ENCODE measurements at regions not wholly inside any gene's neighbourhood (a gene's known extent, or its start where the extent isn't known, plus 50 kb on each side); places are given as distances from the start of the nearest gene placed in this dataset.

- TF ChIP-seq, protein P1, sequence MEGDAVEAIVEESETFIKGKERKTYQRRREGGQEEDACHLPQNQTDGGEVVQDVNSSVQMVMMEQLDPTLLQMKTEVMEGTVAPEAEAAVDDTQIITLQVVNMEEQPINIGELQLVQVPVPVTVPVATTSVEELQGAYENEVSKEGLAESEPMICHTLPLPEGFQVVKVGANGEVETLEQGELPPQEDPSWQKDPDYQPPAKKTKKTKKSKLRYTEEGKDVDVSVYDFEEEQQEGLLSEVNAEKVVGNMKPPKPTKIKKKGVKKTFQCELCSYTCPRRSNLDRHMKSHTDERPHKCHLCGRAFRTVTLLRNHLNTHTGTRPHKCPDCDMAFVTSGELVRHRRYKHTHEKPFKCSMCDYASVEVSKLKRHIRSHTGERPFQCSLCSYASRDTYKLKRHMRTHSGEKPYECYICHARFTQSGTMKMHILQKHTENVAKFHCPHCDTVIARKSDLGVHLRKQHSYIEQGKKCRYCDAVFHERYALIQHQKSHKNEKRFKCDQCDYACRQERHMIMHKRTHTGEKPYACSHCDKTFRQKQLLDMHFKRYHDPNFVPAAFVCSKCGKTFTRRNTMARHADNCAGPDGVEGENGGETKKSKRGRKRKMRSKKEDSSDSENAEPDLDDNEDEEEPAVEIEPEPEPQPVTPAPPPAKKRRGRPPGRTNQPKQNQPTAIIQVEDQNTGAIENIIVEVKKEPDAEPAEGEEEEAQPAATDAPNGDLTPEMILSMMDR (IDR thresholded peaks at IDR 0.05; ENCODE audit: insufficient read depth, low read length, missing control alignments), result no peak
- CTCF ChIA-PET, result interaction anchor here (1.0 to 1.8 kb wide), 4 partner anchors 196 to 619 kb away, joined by 3 to 6 read pairs (median 4); no protein-coding TSS in a partner anchor
Measured at GRCh38 chr15:68871507-68871906, 50.8 kb upstream of the ANP32A start.

GRCh38 chr15:68874788-68875187, 54.1 kb upstream of the ANP32A start:
- ChIA-PET POLR2A (no interaction called here), CTCF (interaction anchor here (1.0 to 5.7 kb wide), 38 partner anchors 10 to 622 kb away, joined by 3 to 94 read pairs (median 10); no protein-coding TSS in a partner anchor)
- no peak for DNase-seq (ENCODE audit: low read depth, low spot score)
- TF ChIP-seq, protein P1 (IDR thresholded peaks at IDR 0.05; ENCODE audit: insufficient read depth, low read length, missing control alignments), result no peak
- H3K4me3 ChIP-seq (ENCODE audit: low read depth, low read length), result no peak overlapping the region

More at GRCh38 chr15:68871507-68871906, 50.8 kb upstream of the ANP32A start:
- H3K4me3 ChIP-seq (ENCODE audit: low read depth, low read length), result no peak overlapping the region
- DNase-seq (ENCODE audit: low read depth, low spot score), result no peak
- POLR2A ChIA-PET, result no interaction called here

- POLR2A ChIA-PET, result interaction anchor here (0.7 to 1.0 kb wide), 2 partner anchors 92 to 290 kb away, joined by 5 read pairs; no protein-coding TSS in a partner anchor
- TF ChIP-seq, protein P1 (IDR thresholded peaks at IDR 0.05; ENCODE audit: insufficient read depth, low read length, missing control alignments), result peak; percentile 87
- CTCF ChIA-PET, result interaction anchor here (0.6 to 5.7 kb wide), 74 partner anchors 8 to 627 kb away, joined by 3 to 94 read pairs (median 4); no protein-coding TSS in a partner anchor
- peak; percentile 56 for DNase-seq (ENCODE audit: low read depth, low spot score)
- H3K4me3 ChIP-seq (ENCODE audit: low read depth, low read length), result peak overlapping the region; percentile 56
Measured at GRCh38 chr15:68875377-68876116, 54.8 kb upstream of the SPESP1 start.

DNA sequence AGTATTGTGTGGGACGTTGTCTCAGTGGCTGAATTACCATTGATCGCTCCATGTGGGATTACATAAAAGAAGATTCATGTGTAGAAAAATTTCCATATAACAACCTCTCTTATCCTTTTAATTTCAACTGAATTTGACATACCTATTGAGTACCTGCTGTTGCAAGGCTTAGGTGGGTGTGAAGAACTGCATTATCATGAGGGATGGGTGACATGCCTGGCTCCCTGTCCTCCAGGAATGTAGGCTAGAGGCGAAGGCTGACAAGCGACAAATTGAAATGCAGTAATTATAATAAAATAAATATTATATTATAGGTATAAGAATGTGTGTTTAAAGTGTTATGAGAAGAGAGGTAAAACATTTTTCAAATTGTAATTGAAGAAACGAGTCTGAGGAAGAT, 52.7 kb upstream of the SPESP1 start:
- no peak for DNase-seq (ENCODE audit: low read depth, low spot score)
- no peak overlapping the region for H3K4me3 ChIP-seq (ENCODE audit: low read depth, low read length)
- ChIA-PET CTCF (interaction anchor here (1.0 to 5.7 kb wide), 11 partner anchors 9 to 625 kb away, joined by 3 to 94 read pairs (median 30); no protein-coding TSS in a partner anchor), POLR2A (no interaction called here)
- TF ChIP-seq, protein P1 (IDR thresholded peaks at IDR 0.05; ENCODE audit: insufficient read depth, low read length, missing control alignments), result no peak

DNA sequence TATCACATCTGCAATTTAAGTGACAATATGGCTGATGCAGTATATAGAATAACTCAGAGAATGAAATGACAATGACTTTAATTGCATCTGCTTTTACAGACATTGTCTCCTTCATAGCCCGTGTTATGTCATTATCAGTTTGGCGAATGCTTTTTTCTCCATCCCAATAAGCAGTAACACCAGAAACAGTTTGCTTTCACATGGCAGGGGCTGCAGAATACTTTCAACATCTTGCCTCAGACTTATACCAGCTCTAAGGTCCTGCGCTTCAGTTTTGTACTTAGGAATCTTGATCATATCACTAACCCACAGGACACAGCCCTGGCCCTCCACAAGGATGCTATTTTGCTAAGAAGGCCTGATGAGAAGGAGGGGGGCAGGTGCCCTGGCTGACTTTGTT, 49.9 kb upstream of the SPESP1 start:
- ChIA-PET POLR2A (no interaction called here), CTCF (interaction anchor here (1.3 to 2.2 kb wide), 6 partner anchors 11 to 627 kb away, joined by 3 to 15 read pairs (median 6); no protein-coding TSS in a partner anchor)
- H3K4me3 ChIP-seq (ENCODE audit: low read depth, low read length), result no peak overlapping the region
- DNase-seq (ENCODE audit: low read depth, low spot score), result no peak
- TF ChIP-seq, protein P1 (IDR thresholded peaks at IDR 0.05; ENCODE audit: insufficient read depth, low read length, missing control alignments), result no peak
